Liver (tissue), 8 donors: ENCODE measurements at regions not wholly inside any gene's neighbourhood (a gene's known extent, or its start where the extent isn't known, plus 50 kb on each side); places are given as distances from the start of the nearest gene placed in this dataset.
"Not testable (repeated sequence)": the region's sequence is repeated elsewhere in the genome, so short reads cannot be mapped to it uniquely, and the experiment has no call there.

Source experiments
- DNase-seq: peaks from one replicate; pipeline ENCODE4 v3.0.0-alpha.2; 2017; ENCODE audit warnings: low spot score
- H3K27ac ChIP-seq, 2 donors: one replicate each; pipeline ENCODE4 v1.7.0; 2013; ENCODE audit warnings: inconsistent platforms in 2 of 2, low read length in 2 of 2, control low read depth in 1 of 2, low read depth in 1 of 2, mild to moderate bottlenecking in 1 of 2
- H3K27me3 ChIP-seq, 4 donors: one replicate each; pipeline versions ENCODE4 v1.6.1 to v1.7.0; 2013; ENCODE audit warnings: low read length in 3 of 4, inconsistent platforms in 1 of 4, mild to moderate bottlenecking in 1 of 4, moderate library complexity in 1 of 4; ENCODE audit not compliant: control insufficient read depth in 4 of 4, insufficient read depth in 4 of 4
- H3K36me3 ChIP-seq, 4 donors: one replicate each; pipeline versions ENCODE4 v1.6.1 to v1.7.0; 2013; ENCODE audit warnings: low read length in 3 of 4, mild to moderate bottlenecking in 3 of 4, low read depth in 1 of 4, moderate library complexity in 1 of 4; ENCODE audit not compliant: control insufficient read depth in 4 of 4, insufficient read depth in 3 of 4
- H3K4me1 ChIP-seq, 4 donors: one replicate each; pipeline versions ENCODE4 v1.6.1 to v1.7.0; 2013; ENCODE audit warnings: low read length in 3 of 4, mild to moderate bottlenecking in 3 of 4, moderate library complexity in 1 of 4; ENCODE audit not compliant: control insufficient read depth in 4 of 4, insufficient read depth in 4 of 4
- H3K4me3 ChIP-seq, 3 donors: one replicate each; pipeline versions ENCODE4 v1.6.1 to v1.7.0; 2013; ENCODE audit warnings: low read length in 3 of 3, control low read depth in 1 of 3, low read depth in 1 of 3, mild to moderate bottlenecking in 1 of 3
- H3K9ac ChIP-seq, 2 donors: one replicate each; pipeline ENCODE4 v1.7.0; 2013; ENCODE audit warnings: low read length in 2 of 2, mild to moderate bottlenecking in 2 of 2, moderate library complexity in 2 of 2, control low read depth in 1 of 2, low read depth in 1 of 2
- H3K9me3 ChIP-seq, 4 donors: one replicate each; pipeline versions ENCODE4 v1.6.1 to v1.7.0; 2013; ENCODE audit warnings: low read length in 3 of 4; ENCODE audit not compliant: control insufficient read depth in 4 of 4
- EGR1 ChIP-seq, 2 donors: IDR thresholded peaks; 2 replicates each; pipeline ENCODE4 v1.6.1; 2016 to 2018; ENCODE audit warnings: antibody characterized with exemption in 2 of 2, low read depth in 2 of 2
- FOXA1 ChIP-seq: IDR thresholded peaks from 2 replicates; pipeline ENCODE4 v1.6.1; 2016; ENCODE audit warnings: antibody characterized with exemption
- FOXA2 ChIP-seq: IDR thresholded peaks from 2 replicates; pipeline ENCODE4 v1.6.1; 2016; ENCODE audit warnings: antibody characterized with exemption
- GABPA ChIP-seq, 2 donors: IDR thresholded peaks in 1 of 2; conservative IDR thresholded peaks in 1 of 2; 2 replicates each; pipeline ENCODE4 v1.6.1; 2016; ENCODE audit warnings: antibody characterized with exemption in 2 of 2, mild to moderate bottlenecking in 1 of 2, moderate library complexity in 1 of 2
- HNF4A ChIP-seq, 2 donors: conservative IDR thresholded peaks; 2 replicates each; pipeline ENCODE4 v1.6.1; 2016; ENCODE audit warnings: antibody characterized with exemption in 2 of 2, mild to moderate bottlenecking in 2 of 2
- HNF4G ChIP-seq: IDR thresholded peaks from 2 replicates; pipeline ENCODE4 v1.6.1; 2016; ENCODE audit warnings: antibody characterized with exemption
- JUND ChIP-seq, 2 donors: IDR thresholded peaks; 2 replicates each; pipeline ENCODE4 v1.6.1; 2016; ENCODE audit warnings: antibody characterized with exemption in 2 of 2
- NR2F2 ChIP-seq: IDR thresholded peaks from 2 replicates; pipeline ENCODE4 v1.6.1; 2016; ENCODE audit warnings: antibody characterized with exemption
- RAD21 ChIP-seq, 2 donors: IDR thresholded peaks; 2 replicates each; pipeline ENCODE4 v1.6.1; 2016; ENCODE audit warnings: antibody characterized with exemption in 2 of 2, mild to moderate bottlenecking in 2 of 2
- RXRA ChIP-seq, 2 donors: IDR thresholded peaks; 2 replicates each; pipeline ENCODE4 v1.6.1; 2017 to 2018; ENCODE audit warnings: antibody characterized with exemption in 2 of 2, mild to moderate bottlenecking in 1 of 2
- SP1 ChIP-seq: IDR thresholded peaks from 2 replicates; pipeline ENCODE4 v1.6.1; 2018; ENCODE audit warnings: antibody characterized with exemption, mild to moderate bottlenecking
- TAF1 ChIP-seq: conservative IDR thresholded peaks from 2 replicates; pipeline ENCODE4 v1.6.1; 2016; ENCODE audit warnings: antibody characterized with exemption, mild to moderate bottlenecking
- YY1 ChIP-seq: IDR thresholded peaks from 2 replicates; pipeline ENCODE4 v1.6.1; 2016; ENCODE audit warnings: antibody characterized with exemption, mild to moderate bottlenecking
- WGBS: extraction: QIAGEN DNeasy Blood & Tissue Kit; methylation state at CpG from one replicate; pipeline ENCODE4 v1.1.7; 2013; 5-methylcytosine and 5-hydroxymethylcytosine counted together
- TF ChIP-seq, protein P1 (sequence below): IDR thresholded peaks from 2 replicates; pipeline ENCODE4 v1.6.1; 2016; ENCODE audit warnings: antibody characterized with exemption, mild to moderate bottlenecking
- TF ChIP-seq, protein P2 (sequence below): IDR thresholded peaks from 2 replicates; pipeline ENCODE4 v1.6.1; 2016; ENCODE audit warnings: antibody characterized with exemption
- TF ChIP-seq, protein P3 (sequence below): fragments of 150-350 bp; IDR thresholded peaks from 2 replicates; pipeline ENCODE4 v1.5.1; 2017; ENCODE audit warnings: improper control_type of control experiment, low read depth, low read length; ENCODE audit not compliant: missing input control
- TF ChIP-seq, protein P4 (sequence below): IDR thresholded peaks from 2 replicates; pipeline ENCODE4 v1.6.1; 2016; ENCODE audit warnings: antibody characterized with exemption
- TF ChIP-seq, protein P5 (sequence below): IDR thresholded peaks from 2 replicates; pipeline ENCODE4 v1.6.1; 2016; ENCODE audit warnings: antibody characterized with exemption
- donor health status: healthy.
- donor health status: healthy.
- donor health status: healthy.
- donor health status: healthy.
- donor health status: healthy.

DNA sequence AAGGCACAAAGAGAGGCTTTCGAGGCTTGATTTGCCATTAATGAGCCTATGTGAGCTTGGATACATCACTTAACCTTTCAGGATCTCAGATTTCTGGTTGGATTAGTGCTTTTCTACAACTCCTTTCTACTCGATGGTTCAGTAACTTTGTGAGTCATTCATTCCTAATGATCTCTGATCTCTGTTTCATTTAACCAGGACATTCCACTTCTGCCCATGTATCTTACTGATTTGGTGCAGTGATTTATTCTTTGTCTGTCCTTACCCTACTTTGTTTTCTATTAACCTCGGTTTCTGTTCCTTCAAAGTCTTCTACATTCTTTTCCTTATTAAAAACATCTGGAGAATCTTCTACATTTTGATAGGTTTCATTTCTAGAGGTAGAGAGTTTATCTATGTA is 94.6 kb upstream of the ZBTB18 start:
- Histone ChIP-seq H3K9ac (no peak overlapping the region), H3K27ac (no peak overlapping the region), H3K4me1 (no peaks in the 10 kb centered on the region), H3K27me3 (peaks cover 0 to 7% (median 2%) of the 10 kb centered on the region in 4 donors), H3K9me3 (no peaks in the 10 kb centered on the region), H3K4me3 (no peak overlapping the region), H3K36me3 (no peaks in the 10 kb centered on the region)
- TF ChIP-seq FOXA1 (no peak), FOXA2 (no peak), TAF1 (no peak), HNF4A (conservative IDR thresholded peaks at IDR 0.05) (no peak), JUND (IDR thresholded peaks at IDR 0.05) (no peak), SP1 (no peak), RAD21 (IDR thresholded peaks at IDR 0.05) (no peak), GABPA (IDR thresholded peaks at IDR 0.05 in 1 of 2, conservative IDR thresholded peaks at IDR 0.05 in 1 of 2) (no peak), NR2F2 (no peak), HNF4G (no peak), RXRA (IDR thresholded peaks at IDR 0.05) (no peak), YY1 (no peak), EGR1 (IDR thresholded peaks at IDR 0.05; ENCODE audit: low read depth in 2 of 2) (no peak)
- TF ChIP-seq, protein P1, sequence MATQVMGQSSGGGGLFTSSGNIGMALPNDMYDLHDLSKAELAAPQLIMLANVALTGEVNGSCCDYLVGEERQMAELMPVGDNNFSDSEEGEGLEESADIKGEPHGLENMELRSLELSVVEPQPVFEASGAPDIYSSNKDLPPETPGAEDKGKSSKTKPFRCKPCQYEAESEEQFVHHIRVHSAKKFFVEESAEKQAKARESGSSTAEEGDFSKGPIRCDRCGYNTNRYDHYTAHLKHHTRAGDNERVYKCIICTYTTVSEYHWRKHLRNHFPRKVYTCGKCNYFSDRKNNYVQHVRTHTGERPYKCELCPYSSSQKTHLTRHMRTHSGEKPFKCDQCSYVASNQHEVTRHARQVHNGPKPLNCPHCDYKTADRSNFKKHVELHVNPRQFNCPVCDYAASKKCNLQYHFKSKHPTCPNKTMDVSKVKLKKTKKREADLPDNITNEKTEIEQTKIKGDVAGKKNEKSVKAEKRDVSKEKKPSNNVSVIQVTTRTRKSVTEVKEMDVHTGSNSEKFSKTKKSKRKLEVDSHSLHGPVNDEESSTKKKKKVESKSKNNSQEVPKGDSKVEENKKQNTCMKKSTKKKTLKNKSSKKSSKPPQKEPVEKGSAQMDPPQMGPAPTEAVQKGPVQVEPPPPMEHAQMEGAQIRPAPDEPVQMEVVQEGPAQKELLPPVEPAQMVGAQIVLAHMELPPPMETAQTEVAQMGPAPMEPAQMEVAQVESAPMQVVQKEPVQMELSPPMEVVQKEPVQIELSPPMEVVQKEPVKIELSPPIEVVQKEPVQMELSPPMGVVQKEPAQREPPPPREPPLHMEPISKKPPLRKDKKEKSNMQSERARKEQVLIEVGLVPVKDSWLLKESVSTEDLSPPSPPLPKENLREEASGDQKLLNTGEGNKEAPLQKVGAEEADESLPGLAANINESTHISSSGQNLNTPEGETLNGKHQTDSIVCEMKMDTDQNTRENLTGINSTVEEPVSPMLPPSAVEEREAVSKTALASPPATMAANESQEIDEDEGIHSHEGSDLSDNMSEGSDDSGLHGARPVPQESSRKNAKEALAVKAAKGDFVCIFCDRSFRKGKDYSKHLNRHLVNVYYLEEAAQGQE: no peak
- TF ChIP-seq, protein P2, sequence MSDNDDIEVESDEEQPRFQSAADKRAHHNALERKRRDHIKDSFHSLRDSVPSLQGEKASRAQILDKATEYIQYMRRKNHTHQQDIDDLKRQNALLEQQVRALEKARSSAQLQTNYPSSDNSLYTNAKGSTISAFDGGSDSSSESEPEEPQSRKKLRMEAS: no peak
- TF ChIP-seq, protein P3, sequence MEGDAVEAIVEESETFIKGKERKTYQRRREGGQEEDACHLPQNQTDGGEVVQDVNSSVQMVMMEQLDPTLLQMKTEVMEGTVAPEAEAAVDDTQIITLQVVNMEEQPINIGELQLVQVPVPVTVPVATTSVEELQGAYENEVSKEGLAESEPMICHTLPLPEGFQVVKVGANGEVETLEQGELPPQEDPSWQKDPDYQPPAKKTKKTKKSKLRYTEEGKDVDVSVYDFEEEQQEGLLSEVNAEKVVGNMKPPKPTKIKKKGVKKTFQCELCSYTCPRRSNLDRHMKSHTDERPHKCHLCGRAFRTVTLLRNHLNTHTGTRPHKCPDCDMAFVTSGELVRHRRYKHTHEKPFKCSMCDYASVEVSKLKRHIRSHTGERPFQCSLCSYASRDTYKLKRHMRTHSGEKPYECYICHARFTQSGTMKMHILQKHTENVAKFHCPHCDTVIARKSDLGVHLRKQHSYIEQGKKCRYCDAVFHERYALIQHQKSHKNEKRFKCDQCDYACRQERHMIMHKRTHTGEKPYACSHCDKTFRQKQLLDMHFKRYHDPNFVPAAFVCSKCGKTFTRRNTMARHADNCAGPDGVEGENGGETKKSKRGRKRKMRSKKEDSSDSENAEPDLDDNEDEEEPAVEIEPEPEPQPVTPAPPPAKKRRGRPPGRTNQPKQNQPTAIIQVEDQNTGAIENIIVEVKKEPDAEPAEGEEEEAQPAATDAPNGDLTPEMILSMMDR: no peak
- TF ChIP-seq, protein P4, sequence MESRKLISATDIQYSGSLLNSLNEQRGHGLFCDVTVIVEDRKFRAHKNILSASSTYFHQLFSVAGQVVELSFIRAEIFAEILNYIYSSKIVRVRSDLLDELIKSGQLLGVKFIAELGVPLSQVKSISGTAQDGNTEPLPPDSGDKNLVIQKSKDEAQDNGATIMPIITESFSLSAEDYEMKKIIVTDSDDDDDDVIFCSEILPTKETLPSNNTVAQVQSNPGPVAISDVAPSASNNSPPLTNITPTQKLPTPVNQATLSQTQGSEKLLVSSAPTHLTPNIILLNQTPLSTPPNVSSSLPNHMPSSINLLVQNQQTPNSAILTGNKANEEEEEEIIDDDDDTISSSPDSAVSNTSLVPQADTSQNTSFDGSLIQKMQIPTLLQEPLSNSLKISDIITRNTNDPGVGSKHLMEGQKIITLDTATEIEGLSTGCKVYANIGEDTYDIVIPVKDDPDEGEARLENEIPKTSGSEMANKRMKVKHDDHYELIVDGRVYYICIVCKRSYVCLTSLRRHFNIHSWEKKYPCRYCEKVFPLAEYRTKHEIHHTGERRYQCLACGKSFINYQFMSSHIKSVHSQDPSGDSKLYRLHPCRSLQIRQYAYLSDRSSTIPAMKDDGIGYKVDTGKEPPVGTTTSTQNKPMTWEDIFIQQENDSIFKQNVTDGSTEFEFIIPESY: no peak
- TF ChIP-seq, protein P5, sequence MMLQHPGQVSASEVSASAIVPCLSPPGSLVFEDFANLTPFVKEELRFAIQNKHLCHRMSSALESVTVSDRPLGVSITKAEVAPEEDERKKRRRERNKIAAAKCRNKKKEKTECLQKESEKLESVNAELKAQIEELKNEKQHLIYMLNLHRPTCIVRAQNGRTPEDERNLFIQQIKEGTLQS: no peak
- 69% methylated on average over 3 of the region's 3 CpGs for WGBS
- DNase-seq: no peak

DNA sequence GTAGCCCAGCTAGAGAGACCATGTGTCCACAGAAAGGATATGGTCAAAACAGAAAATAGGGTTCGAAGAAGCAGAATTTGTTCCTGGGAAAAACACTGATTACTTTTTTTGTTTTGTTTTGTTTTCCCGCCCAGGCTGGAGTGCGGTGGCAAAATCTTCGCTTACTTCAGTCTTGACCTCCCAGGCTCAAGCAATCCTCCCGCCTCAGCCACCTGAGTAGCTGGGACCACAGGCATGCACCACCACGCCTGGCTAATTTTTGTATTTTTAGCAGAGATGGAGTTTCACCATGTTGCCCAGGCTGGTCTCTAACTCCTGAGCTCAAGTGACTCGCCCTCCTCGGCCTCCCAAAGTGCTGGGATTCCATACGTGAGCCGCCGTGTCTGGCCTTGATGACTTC is 99.9 kb upstream of the ZBTB18 start:
- H3K9ac ChIP-seq, H3K36me3 ChIP-seq, H3K27me3 ChIP-seq, H3K4me1 ChIP-seq, H3K9me3 ChIP-seq, DNase-seq, H3K27ac ChIP-seq, H3K4me3 ChIP-seq: not testable (repeated sequence)
- 87% methylated on average over 11 of the region's 11 CpGs for WGBS
